GM12878 (cell line): ENCODE measurements at regions not wholly inside any gene's neighbourhood (a gene's known extent, or its start where the extent isn't known, plus 50 kb on each side); places are given as distances from the start of the nearest gene placed in this dataset.

Source experiments
- ATAC-seq: fragments of 200-7000 bp; cut with Tn5 transposase; 3 replicates; pipeline ENCODE4 v1.9.1; 2020; ENCODE audit warnings: mild to moderate bottlenecking, moderate library complexity
- BruUV-seq: library from RNA; stranded (reverse); fragments of 400-500 nt; replicated peaks from 2 replicates; lab custom pipeline; 2021; lab: Mats Ljungman, UMichigan
- CTCF ChIA-PET: fragments of 300-600 bp; sonication (Branson Sonifier 250); formaldehyde crosslinking; extraction: SDS; loops from one replicate; lab custom pipeline; 2021; ENCODE audit warnings: inconsistent platforms; lab: Yijun Ruan, JAX
- POLR2A ChIA-PET: fragments of 350-600 bp; formaldehyde crosslinking; extraction: SDS; loops from one replicate; lab custom pipeline; 2021; ENCODE audit warnings: inconsistent platforms; lab: Charles Lee
- RAD21 ChIA-PET: fragments of 300-600 bp; sonication (Branson Sonifier 250); formaldehyde crosslinking; loops from one replicate; lab custom pipeline; 2023; ENCODE audit warnings: antibody characterized with exemption; ENCODE audit not compliant: unreplicated experiment; lab: Charles Lee
- SMC1A ChIA-PET: fragments of 300-600 bp; sonication (Branson Sonifier 250); formaldehyde crosslinking; loops from one replicate; lab custom pipeline; 2023; ENCODE audit not compliant: unreplicated experiment, uncharacterized antibody; lab: Charles Lee
- DNase-seq: peaks from one replicate; pipeline ENCODE4 v3.0.0-alpha.2; 2011; ENCODE audit warnings: low read depth, low spot score
- FAIRE-seq: peaks from 3 replicates; lab custom pipeline; 2011; peaks lifted over from hg19 to GRCh38; lab: Jason Lieb, UNC
- H2AFZ ChIP-seq: 2 replicates; pipeline ENCODE4 v1.6.0; 2011; ENCODE audit warnings: low read depth, low read length, control low read depth; ENCODE audit not compliant: control insufficient read depth
- H3K27ac ChIP-seq: 2 replicates; pipeline ENCODE4 v1.5.1; 2011; ENCODE audit warnings: control low read depth; ENCODE audit not compliant: control insufficient read depth, insufficient read depth
- H3K27me3 ChIP-seq, 2 experiments: replicated peaks in 1 of 2; 2 replicates each; pipeline versions ENCODE4 v1.6.0 to v1.6.1; 2011; ENCODE audit warnings: low read length in 1 of 2; ENCODE audit not compliant: control insufficient read depth in 2 of 2, insufficient read depth in 2 of 2
- H3K36me3 ChIP-seq, 2 experiments: 2 replicates each; pipeline ENCODE4 v1.5.1; 2011; ENCODE audit warnings: low read length in 1 of 2; ENCODE audit not compliant: control insufficient read depth in 2 of 2, insufficient read depth in 2 of 2
- H3K4me1 ChIP-seq: 2 replicates; pipeline ENCODE4 v1.6.1; 2011; ENCODE audit warnings: mild to moderate bottlenecking, low read length, moderate library complexity, mixed read lengths; ENCODE audit not compliant: control insufficient read depth, insufficient read depth
- H3K4me2 ChIP-seq: 2 replicates; pipeline ENCODE4 v1.6.0; 2011; ENCODE audit warnings: control low read depth; ENCODE audit not compliant: control insufficient read depth, insufficient read depth
- H3K4me3 ChIP-seq: fragments of 200-600 bp; sonication (generic); 2 replicates; pipeline ENCODE4 v1.5.1; 2016
- H3K79me2 ChIP-seq: 2 replicates; pipeline ENCODE4 v1.6.0; 2011; ENCODE audit warnings: low read length; ENCODE audit not compliant: control insufficient read depth, insufficient read depth
- H3K9ac ChIP-seq: 2 replicates; pipeline ENCODE4 v1.8.0; 2011; ENCODE audit warnings: low read length, control low read depth, mixed read lengths; ENCODE audit not compliant: control insufficient read depth, insufficient read depth
- H3K9me3 ChIP-seq: replicated peaks from 3 replicates; pipeline ENCODE4 v1.5.1; 2011; ENCODE audit warnings: mild to moderate bottlenecking, low read length; ENCODE audit not compliant: control insufficient read depth, insufficient read depth
- H4K20me1 ChIP-seq: 2 replicates; pipeline ENCODE4 v1.6.0; 2011; ENCODE audit not compliant: control insufficient read depth, insufficient read depth
- BCLAF1 ChIP-seq: fragments of 450-650 bp; IDR thresholded peaks from 2 replicates; pipeline ENCODE4 v1.6.1; 2017; ENCODE audit warnings: antibody characterized with exemption, mild to moderate bottlenecking, moderate library complexity
- CBX3 ChIP-seq: fragments of 200-600 bp; sonication (generic); IDR thresholded peaks from 2 replicates; pipeline ENCODE4 v1.6.1; 2016; ENCODE audit warnings: low read depth, borderline replicate concordance
- CHD2 ChIP-seq: IDR thresholded peaks from 2 replicates; pipeline ENCODE4 v1.6.1; 2011; ENCODE audit warnings: low read depth, low read length, improper control_type of control experiment, borderline replicate concordance
- CREM ChIP-seq: IDR thresholded peaks from 2 replicates; pipeline ENCODE4 v1.6.1; 2014; ENCODE audit warnings: antibody characterized with exemption, low read depth
- FOS ChIP-seq: IDR thresholded peaks from 3 replicates; pipeline ENCODE4 v1.6.1; 2011; ENCODE audit warnings: borderline replicate concordance; ENCODE audit not compliant: insufficient read length; ENCODE audit errors: extremely low read depth
- IKZF2 ChIP-seq, 2 experiments: fragments of 450-650 bp; IDR thresholded peaks; 2 replicates each; pipeline ENCODE4 v1.6.1; 2017; ENCODE audit warnings: mild to moderate bottlenecking in 2 of 2, moderate library complexity in 2 of 2
- IRF4 ChIP-seq: IDR thresholded peaks from 2 replicates; pipeline ENCODE4 v1.6.1; 2011; ENCODE audit warnings: low read depth, low read length
- NBN ChIP-seq: fragments of 450-650 bp; IDR thresholded peaks from 2 replicates; pipeline ENCODE4 v1.6.1; 2016
- NFYB ChIP-seq: IDR thresholded peaks from 2 replicates; pipeline ENCODE4 v1.6.1; 2011; ENCODE audit warnings: low read depth, mild to moderate bottlenecking, low read length, improper control_type of control experiment, moderate library complexity; ENCODE audit not compliant: insufficient read depth
- POLR2AphosphoS5 ChIP-seq: IDR thresholded peaks from 2 replicates; pipeline ENCODE4 v1.6.1; 2011; ENCODE audit warnings: mild to moderate bottlenecking, low read length, inconsistent platforms
- ZSCAN29 ChIP-seq: fragments of 450-650 bp; IDR thresholded peaks from 2 replicates; pipeline ENCODE4 v1.6.1; 2017; ENCODE audit warnings: mild to moderate bottlenecking, moderate library complexity
- WGBS: methylation state at CpG from one replicate; pipeline ENCODE4 v1.1.6; 2016; ENCODE audit warnings: low lambda C conversion rate; ENCODE audit not compliant: insufficient replicate concordance, insufficient coverage; ENCODE audit errors: missing lambda C conversion rate; 5-methylcytosine and 5-hydroxymethylcytosine counted together
- in situ Hi-C: fragments of 300-500 bp; cut with MboI; formaldehyde crosslinking; loops from 9 replicates; pipeline ENCODE4 v1.14.3; 2018; ENCODE audit warnings: mixed read lengths
- intact Hi-C: fragments of 100-400 bp; cut with micrococcal nuclease; formaldehyde crosslinking; loops from one replicate; pipeline ENCODE4 v1.14.2; 2022; ENCODE audit not compliant: unreplicated experiment

GRCh38 chr3:68211637-68212036 lies 557.2 kb upstream of the SUCLG2 start:
- DNase-seq: no peak
- ChIA-PET SMC1A (no interaction called here), RAD21 (no interaction called here), CTCF (interaction anchor here (0.5 kb wide), 1 partner anchor 1115 kb away, joined by 3 read pairs; no protein-coding TSS in a partner anchor), POLR2A (no interaction called here)
- no peaks in the 10 kb centered on the region for H3K9me3 ChIP-seq
- WGBS: 0% methylated on average over 1 of the region's 1 CpG
- no peaks in the 10 kb centered on the region for H3K36me3 ChIP-seq
- no peak for TF ChIP-seq IKZF2 (IDR thresholded peaks at IDR 0.05)
- TF ChIP-seq CREM: no peak
- no peak for TF ChIP-seq NFYB
- TF ChIP-seq POLR2AphosphoS5: no peak
- TF ChIP-seq IRF4: no peak
- TF ChIP-seq NBN: no peak
- TF ChIP-seq CHD2: no peak
- no peak for TF ChIP-seq CBX3
- no peak for TF ChIP-seq ZSCAN29
- TF ChIP-seq FOS: no peak
- no peak for TF ChIP-seq BCLAF1
- intact Hi-C loops (no loop called here), in situ Hi-C loops (no loop called here)
- no peak overlapping the region for H3K27ac ChIP-seq
- H3K4me2 ChIP-seq: no peak overlapping the region
- H2AFZ ChIP-seq: no peak overlapping the region
- no peaks in the 10 kb centered on the region for H3K27me3 ChIP-seq
- no TSS peak for BruUV-seq
- no peak overlapping the region for H3K9ac ChIP-seq
- ATAC-seq: no peak
- H4K20me1 ChIP-seq: no peaks in the 10 kb centered on the region
- H3K79me2 ChIP-seq: no peaks in the 10 kb centered on the region
- no peaks in the 10 kb centered on the region for H3K4me1 ChIP-seq
- no peak overlapping the region for H3K4me3 ChIP-seq
- no peak for FAIRE-seq
